Mesodermal cell (in vitro differentiated cells): ENCODE measurements at regions not wholly inside any gene's neighbourhood (a gene's known extent, or its start where the extent isn't known, plus 50 kb on each side); places are given as distances from the start of the nearest gene placed in this dataset.

Source experiments
- H3K27ac ChIP-seq: 2 replicates; pipeline ENCODE4 v1.7.0; 2013; ENCODE audit warnings: mild to moderate bottlenecking, low read depth, low read length, moderate library complexity; ENCODE audit not compliant: severe bottlenecking
- H3K36me3 ChIP-seq: 2 replicates; pipeline ENCODE4 v1.7.1; 2013; ENCODE audit warnings: mild to moderate bottlenecking, low read length, moderate library complexity; ENCODE audit not compliant: control insufficient read depth, insufficient read depth
- H3K4me1 ChIP-seq: one replicate; pipeline ENCODE4 v1.7.1; 2013; ENCODE audit warnings: mild to moderate bottlenecking, low read length; ENCODE audit not compliant: insufficient read depth, control insufficient read depth, poor library complexity, severe bottlenecking
- H3K4me3 ChIP-seq: 2 replicates; pipeline ENCODE4 v1.7.0; 2013; ENCODE audit warnings: low read length, control low read depth, mild to moderate bottlenecking; ENCODE audit not compliant: insufficient read depth, poor library complexity, severe bottlenecking; ENCODE audit errors: extremely low read depth
- H3K9me3 ChIP-seq: 2 replicates; pipeline ENCODE4 v1.7.1; 2013; ENCODE audit warnings: mild to moderate bottlenecking, low read length, moderate library complexity; ENCODE audit not compliant: control insufficient read depth
- WGBS, 2 experiments: methylation state at CpG; one replicate each; pipeline ENCODE4 v1.1.5; 2013; ENCODE audit warnings: missing lambda C conversion rate in 2 of 2; ENCODE audit not compliant: insufficient coverage in 2 of 2; 5-methylcytosine and 5-hydroxymethylcytosine counted together

- H3K36me3 ChIP-seq: no peaks in the 10 kb centered on the region
- no peak overlapping the region for H3K27ac ChIP-seq
- no peaks in the 10 kb centered on the region for H3K9me3 ChIP-seq
- H3K4me3 ChIP-seq: no peak overlapping the region
- peaks cover 10% of the 10 kb centered on the region for H3K4me1 ChIP-seq
- 91 to 93% methylated on average over 30 to 33 of the region's 34 CpGs for WGBS, 2 experiments
Observed at GRCh38 chr2:886072-887022, 64.3 kb upstream of the SNTG2 start.

DNA sequence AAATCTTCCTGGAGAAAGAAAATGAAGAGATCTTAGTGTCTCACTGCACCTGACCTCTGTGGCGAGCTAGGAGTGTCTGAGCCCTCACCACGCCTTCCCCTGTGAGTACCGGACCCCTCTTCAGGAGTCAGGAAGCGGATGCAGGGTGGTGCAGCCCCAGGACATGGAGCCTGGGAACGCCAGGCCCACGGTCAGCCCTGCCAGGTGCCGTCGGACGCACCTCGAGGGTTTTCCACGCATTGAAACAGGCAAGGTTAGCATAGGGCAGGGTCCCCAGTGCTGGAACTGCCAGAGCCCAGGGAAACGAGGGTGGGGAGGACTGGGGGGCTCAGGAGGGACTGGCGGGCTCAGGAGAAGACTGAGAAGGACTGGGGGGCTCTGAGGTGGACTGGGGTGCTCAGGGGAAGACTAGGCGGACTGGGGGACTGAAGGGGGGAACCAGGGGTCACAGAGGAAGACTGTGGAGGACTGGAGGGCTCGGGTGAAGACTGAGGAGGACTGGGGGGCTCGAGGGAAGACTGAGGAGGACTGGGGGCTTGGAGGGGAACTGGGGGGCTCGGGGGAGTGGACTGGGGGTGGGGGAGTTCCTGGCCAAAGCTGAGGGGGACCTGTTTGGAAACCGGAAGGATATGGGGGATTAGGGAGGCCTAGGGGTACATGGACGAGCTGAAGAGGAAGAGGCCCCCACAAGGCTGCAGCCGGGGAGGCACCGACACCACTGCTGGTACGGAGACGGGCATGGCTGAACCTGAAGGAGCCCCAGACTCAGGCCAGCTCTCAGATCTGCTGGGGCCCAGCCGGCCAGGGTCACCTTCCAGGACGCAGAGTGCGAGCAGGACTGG is 65.2 kb upstream of the SNTG2 start:
- H3K4me3 ChIP-seq: no peak overlapping the region
- peaks cover 10% of the 10 kb centered on the region for H3K4me1 ChIP-seq
- no peak overlapping the region for H3K27ac ChIP-seq
- WGBS, 2 experiments: 90 to 91% methylated on average over 21 to 22 of the region's 26 CpGs
- H3K9me3 ChIP-seq: no peaks in the 10 kb centered on the region
- H3K36me3 ChIP-seq: no peaks in the 10 kb centered on the region

- H3K4me3 ChIP-seq: no peak overlapping the region
- H3K27ac ChIP-seq: no peak overlapping the region
- H3K9me3 ChIP-seq: no peaks in the 10 kb centered on the region
- no peaks in the 10 kb centered on the region for H3K36me3 ChIP-seq
- WGBS, 2 experiments: 89 to 90% methylated on average over 12 to 13 of the region's 21 CpGs
- H3K4me1 ChIP-seq: peaks cover 10% of the 10 kb centered on the region
Observed at GRCh38 chr2:883803-884748, 66.6 kb upstream of the SNTG2 start.

- 85 to 86% methylated on average over 14 of the region's 14 CpGs for WGBS, 2 experiments
- Histone ChIP-seq H3K36me3 (no peaks in the 10 kb centered on the region), H3K4me1 (peaks cover 6% of the 10 kb centered on the region), H3K9me3 (peaks cover 4% of the 10 kb centered on the region), H3K4me3 (no peak overlapping the region), H3K27ac (no peak overlapping the region)
Observed at GRCh38 chr2:883260-883802, 67.3 kb upstream of the SNTG2 start.

DNA sequence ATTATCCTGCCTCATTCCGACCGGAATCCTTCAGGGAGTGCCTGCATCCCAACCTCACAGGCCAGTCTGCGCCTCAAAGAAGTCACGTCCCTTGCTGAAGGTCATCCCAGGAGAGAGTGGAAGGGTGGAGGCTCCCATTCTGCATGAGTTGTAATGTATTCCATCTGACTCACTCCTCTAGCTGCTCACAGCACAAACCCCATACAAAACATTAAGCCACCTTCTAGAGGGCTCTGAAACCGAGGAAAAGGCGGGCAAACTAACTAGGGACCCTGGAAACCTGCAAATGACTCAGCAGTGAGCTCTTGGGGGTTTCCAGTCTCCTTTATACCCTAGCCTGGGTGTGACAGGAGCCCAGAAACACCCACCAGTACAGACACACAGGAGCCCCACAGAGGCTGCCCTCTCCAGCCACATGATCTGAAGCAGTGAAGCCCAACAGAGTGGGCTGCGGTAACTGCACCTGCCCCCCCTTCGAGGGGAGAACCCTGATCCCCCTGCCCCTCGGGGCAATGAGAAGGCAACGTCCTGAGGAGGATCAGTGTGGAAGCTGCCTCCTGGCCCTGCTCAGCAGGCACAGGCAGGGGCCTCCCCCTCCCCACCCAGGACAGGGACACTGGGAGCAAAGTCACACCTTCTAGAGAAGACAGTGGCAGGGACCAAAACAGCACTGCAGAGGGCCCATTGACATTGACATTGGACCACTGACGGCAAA is 69.3 kb upstream of the SNTG2 start:
- Histone ChIP-seq H3K36me3 (no peaks in the 10 kb centered on the region), H3K9me3 (peaks cover 4% of the 10 kb centered on the region), H3K4me1 (no peaks in the 10 kb centered on the region), H3K4me3 (no peak overlapping the region), H3K27ac (no peak overlapping the region)
- WGBS, 2 experiments: 85 to 90% methylated on average over 4 to 6 of the region's 11 CpGs

- Histone ChIP-seq H3K27ac (no peak overlapping the region), H3K4me3 (no peak overlapping the region), H3K4me1 (no peaks in the 10 kb centered on the region), H3K9me3 (peaks cover 4% of the 10 kb centered on the region), H3K36me3 (no peaks in the 10 kb centered on the region)
- WGBS, 2 experiments: 91% methylated on average over 25 to 28 of the region's 29 CpGs
Observed at GRCh38 chr2:880201-880970, 70.3 kb upstream of the SNTG2 start.

GRCh38 chr2:879540-879939 is 71.1 kb upstream of the SNTG2 start:
- Histone ChIP-seq H3K4me1 (no peaks in the 10 kb centered on the region), H3K36me3 (no peaks in the 10 kb centered on the region), H3K27ac (no peak overlapping the region), H3K4me3 (no peak overlapping the region), H3K9me3 (peaks cover 4% of the 10 kb centered on the region)
- 88 to 93% methylated on average over 13 to 15 of the region's 16 CpGs for WGBS, 2 experiments

DNA sequence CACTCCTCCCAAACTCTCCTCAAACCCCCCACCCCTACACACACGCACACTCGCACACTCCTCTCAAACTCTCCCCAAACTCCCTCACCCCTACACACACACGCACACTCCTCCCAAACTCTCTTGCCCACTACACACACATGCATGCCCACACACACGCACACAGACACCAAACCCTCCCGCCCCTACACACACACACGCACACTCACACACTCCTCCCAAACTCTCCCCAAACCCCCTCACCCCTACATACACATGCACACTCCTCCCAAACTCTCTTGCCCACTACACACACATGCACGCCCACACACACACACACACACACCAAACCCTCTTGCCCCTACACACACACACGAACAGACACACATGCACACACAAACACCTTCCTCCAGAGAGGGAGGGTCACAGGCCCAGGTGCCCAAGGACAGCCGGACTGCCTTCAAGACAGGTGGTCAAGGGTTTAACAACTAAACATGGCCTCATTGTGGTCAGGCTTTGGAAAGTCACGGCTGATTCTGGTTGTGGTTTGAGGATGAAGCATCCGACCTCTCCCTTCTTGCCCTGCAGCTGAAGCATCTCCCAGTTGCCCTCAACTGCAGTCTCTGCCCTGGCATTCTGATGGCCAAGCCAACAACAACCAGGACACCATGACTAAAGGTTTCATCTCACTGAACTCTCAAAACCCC is 72.3 kb upstream of the SNTG2 start:
- H3K27ac ChIP-seq: no peak overlapping the region
- peaks cover 4% of the 10 kb centered on the region for H3K9me3 ChIP-seq
- H3K36me3 ChIP-seq: no peaks in the 10 kb centered on the region
- H3K4me1 ChIP-seq: no peaks in the 10 kb centered on the region
- 85 to 91% methylated on average over 3 to 10 of the region's 11 CpGs for WGBS, 2 experiments
- H3K4me3 ChIP-seq: no peak overlapping the region

GRCh38 chr2:877747-878146 is 72.9 kb upstream of the SNTG2 start:
- 87 to 88% methylated on average over 8 to 14 of the region's 14 CpGs for WGBS, 2 experiments
- Histone ChIP-seq H3K36me3 (no peaks in the 10 kb centered on the region), H3K9me3 (peaks cover 4% of the 10 kb centered on the region), H3K4me3 (no peak overlapping the region), H3K27ac (no peak overlapping the region), H3K4me1 (no peaks in the 10 kb centered on the region)
